ENCODE measurements at regions not wholly inside any gene's neighbourhood (a gene's known extent, or its start where the extent isn't known, plus 50 kb on each side); places are given as distances from the start of the nearest gene placed in this dataset.

GRCh38 chr2:156834431-156834830 is 398.3 kb downstream of the GPD2 start:
- Mint-ChIP-seq H3K4me1 (ENCODE audit: low read depth, unreplicated experiment) (peaks cover 7% of the 10 kb centered on the region), H3K27ac (ENCODE audit: unreplicated experiment) (no peak overlapping the region), H3K9me3 (ENCODE audit: unreplicated experiment) (no peaks in the 10 kb centered on the region), H3K27me3 (ENCODE audit: low read depth, unreplicated experiment) (no peaks in the 10 kb centered on the region), H3K36me3 (ENCODE audit: low read depth, unreplicated experiment) (no peaks in the 10 kb centered on the region), H3K4me3 (ENCODE audit: unreplicated experiment) (no peak overlapping the region)
- Histone ChIP-seq H3K4me3 (ENCODE audit: insufficient read depth, low read depth, low read length) (no peak overlapping the region), H3K9me3 (ENCODE audit: insufficient read depth, low read depth, low read length) (no peaks in the 10 kb centered on the region), H3K36me3 (ENCODE audit: insufficient read depth, low read length) (no peaks in the 10 kb centered on the region), H3K4me2 (ENCODE audit: low read length) (no peak overlapping the region), H3K27ac (ENCODE audit: low read depth, low read length) (no peak overlapping the region), H3K27me3 (ENCODE audit: insufficient read depth, low read length) (no peaks in the 10 kb centered on the region), H3K4me1 (ENCODE audit: insufficient read depth, low read length) (no peaks in the 10 kb centered on the region), H3K9ac (ENCODE audit: low read length) (no peak overlapping the region), H2AFZ (ENCODE audit: low read depth, low read length) (no peak overlapping the region), H4K20me1 (ENCODE audit: insufficient read depth, low read length) (no peaks in the 10 kb centered on the region), H3K79me2 (ENCODE audit: insufficient read depth, low read length) (no peaks in the 10 kb centered on the region)
- TF ChIP-seq EZH2 (IDR thresholded peaks at IDR 0.05; ENCODE audit: insufficient read depth, low read length) (no peak), CTCF (IDR thresholded peaks at IDR 0.05; ENCODE audit: insufficient read depth, low read depth, low read length) (no peak)
- DNase-seq (ENCODE audit: low read depth) (no peak), FAIRE-seq (no peak)

- Histone ChIP-seq H4K20me1 (ENCODE audit: insufficient read depth, low read length) (no peaks in the 10 kb centered on the region), H3K9me3 (ENCODE audit: insufficient read depth, low read depth, low read length) (no peaks in the 10 kb centered on the region), H3K9ac (ENCODE audit: low read length) (no peak overlapping the region), H3K36me3 (ENCODE audit: insufficient read depth, low read length) (no peaks in the 10 kb centered on the region), H3K4me2 (ENCODE audit: low read length) (no peak overlapping the region), H3K27me3 (ENCODE audit: insufficient read depth, low read length) (no peaks in the 10 kb centered on the region), H3K79me2 (ENCODE audit: insufficient read depth, low read length) (no peaks in the 10 kb centered on the region), H3K4me1 (ENCODE audit: insufficient read depth, low read length) (no peaks in the 10 kb centered on the region), H2AFZ (ENCODE audit: low read depth, low read length) (no peak overlapping the region), H3K4me3 (ENCODE audit: insufficient read depth, low read depth, low read length) (no peak overlapping the region), H3K27ac (ENCODE audit: low read depth, low read length) (no peak overlapping the region)
- Mint-ChIP-seq H3K36me3 (ENCODE audit: low read depth, unreplicated experiment) (no peaks in the 10 kb centered on the region), H3K27me3 (ENCODE audit: low read depth, unreplicated experiment) (no peaks in the 10 kb centered on the region), H3K27ac (ENCODE audit: unreplicated experiment) (no peak overlapping the region), H3K4me1 (ENCODE audit: low read depth, unreplicated experiment) (peaks cover 7% of the 10 kb centered on the region), H3K4me3 (ENCODE audit: unreplicated experiment) (no peak overlapping the region), H3K9me3 (ENCODE audit: unreplicated experiment) (no peaks in the 10 kb centered on the region)
- TF ChIP-seq CTCF (IDR thresholded peaks at IDR 0.05; ENCODE audit: insufficient read depth, low read depth, low read length) (no peak), EZH2 (IDR thresholded peaks at IDR 0.05; ENCODE audit: insufficient read depth, low read length) (no peak)
- DNase-seq (ENCODE audit: low read depth) (no peak), FAIRE-seq (no peak)
Observed at GRCh38 chr2:156837635-156838370, 401.6 kb downstream of the GPD2 start.

DNA sequence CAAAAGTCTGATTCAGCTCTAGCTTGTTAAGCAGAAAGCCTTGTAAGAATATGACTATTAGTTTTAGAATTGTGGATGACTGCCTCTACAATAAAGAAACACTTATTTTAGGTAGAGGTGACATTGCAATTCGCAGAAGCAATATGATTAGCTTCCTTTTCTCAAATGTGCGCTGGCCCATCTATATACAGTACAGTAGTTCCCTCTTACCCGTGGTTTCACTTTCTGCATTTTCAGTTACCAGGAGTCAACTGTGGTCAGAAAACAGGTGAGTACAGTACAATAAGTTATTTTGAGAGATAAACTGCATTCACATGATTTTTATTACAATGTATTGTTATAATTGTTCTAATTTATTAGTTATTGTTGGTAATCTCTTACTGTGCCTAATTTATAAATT is 405.1 kb downstream of the GPD2 start:
- no peaks in the 10 kb centered on the region for H3K4me1 ChIP-seq (ENCODE audit: insufficient read depth, low read length)
- no peak for FAIRE-seq
- H3K4me3 ChIP-seq (ENCODE audit: insufficient read depth, low read depth, low read length) = no peak overlapping the region
- H3K27ac ChIP-seq (ENCODE audit: low read depth, low read length) = no peak overlapping the region
- DNase-seq (ENCODE audit: low read depth) = no peak
- H3K36me3 ChIP-seq (ENCODE audit: insufficient read depth, low read length) = no peaks in the 10 kb centered on the region
- H2AFZ ChIP-seq (ENCODE audit: low read depth, low read length) = no peak overlapping the region
- TF ChIP-seq CTCF (IDR thresholded peaks at IDR 0.05; ENCODE audit: insufficient read depth, low read depth, low read length) = no peak
- no peak for TF ChIP-seq EZH2 (IDR thresholded peaks at IDR 0.05; ENCODE audit: insufficient read depth, low read length)
- H3K9me3 Mint-ChIP-seq (ENCODE audit: unreplicated experiment) = no peaks in the 10 kb centered on the region
- no peaks in the 10 kb centered on the region for H3K9me3 ChIP-seq (ENCODE audit: insufficient read depth, low read depth, low read length)
- H3K4me1 Mint-ChIP-seq (ENCODE audit: low read depth, unreplicated experiment) = peaks cover 7% of the 10 kb centered on the region
- H3K36me3 Mint-ChIP-seq (ENCODE audit: low read depth, unreplicated experiment) = no peaks in the 10 kb centered on the region
- H3K9ac ChIP-seq (ENCODE audit: low read length) = no peak overlapping the region
- H3K4me2 ChIP-seq (ENCODE audit: low read length) = no peak overlapping the region
- H3K27me3 ChIP-seq (ENCODE audit: insufficient read depth, low read length) = no peaks in the 10 kb centered on the region
- no peak overlapping the region for H3K4me3 Mint-ChIP-seq (ENCODE audit: unreplicated experiment)
- no peak overlapping the region for H3K27ac Mint-ChIP-seq (ENCODE audit: unreplicated experiment)
- no peaks in the 10 kb centered on the region for H4K20me1 ChIP-seq (ENCODE audit: insufficient read depth, low read length)
- no peaks in the 10 kb centered on the region for H3K79me2 ChIP-seq (ENCODE audit: insufficient read depth, low read length)
- H3K27me3 Mint-ChIP-seq (ENCODE audit: low read depth, unreplicated experiment) = no peaks in the 10 kb centered on the region

Measured in astrocyte (in vitro differentiated cells and primary cell).